HK-2 (cell line): ENCODE measurements at regions not wholly inside any gene's neighbourhood (a gene's known extent, or its start where the extent isn't known, plus 50 kb on each side); places are given as distances from the start of the nearest gene placed in this dataset.
"Not testable (repeated sequence)": the region's sequence is repeated elsewhere in the genome, so short reads cannot be mapped to it uniquely, and the experiment has no call there.

Source experiments
- DNase-seq: peaks from one replicate; pipeline ENCODE4 v3.0.0-alpha.2; 2018; ENCODE audit not compliant: unreplicated experiment

DNA sequence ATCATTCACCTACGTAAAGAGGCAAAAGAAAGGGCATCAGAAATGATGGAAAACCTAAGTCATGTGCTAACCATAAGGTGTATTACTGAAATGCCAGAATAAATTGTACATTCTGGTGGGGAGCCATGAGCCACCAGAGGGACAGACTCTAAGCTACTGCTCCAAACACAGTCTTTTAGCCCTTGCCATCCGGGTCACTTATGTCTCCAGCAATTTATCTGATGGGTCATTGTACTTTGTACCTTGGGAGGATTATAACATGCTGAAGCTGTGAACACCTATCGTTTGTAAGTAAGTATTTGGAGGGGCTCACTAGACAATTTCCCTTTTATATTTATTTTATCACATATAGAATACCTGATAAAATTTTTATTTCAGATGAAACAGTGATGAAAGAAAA, 495.1 kb downstream of the KIF4B start:
- DNase-seq: no peak

DNA sequence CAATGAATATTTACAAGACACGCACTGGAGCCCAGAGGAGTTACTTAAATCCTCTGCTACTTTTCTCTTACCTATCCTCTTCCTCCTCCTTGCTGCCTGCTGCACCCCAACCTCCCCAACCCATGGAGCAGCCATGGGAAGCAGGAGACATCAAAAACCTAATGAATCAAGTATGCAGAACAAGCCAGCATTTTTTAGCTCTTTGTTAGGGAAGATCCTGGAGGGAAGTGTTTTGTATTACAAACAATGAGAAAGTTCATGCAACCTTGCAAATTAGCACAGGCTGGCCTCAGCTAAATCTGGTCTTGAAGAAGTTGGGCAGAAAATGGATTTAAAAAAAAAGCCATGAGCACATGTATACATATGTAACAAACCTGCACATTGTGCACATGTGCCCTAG, 498.8 kb downstream of the KIF4B start:
- DNase-seq: no peak

DNA sequence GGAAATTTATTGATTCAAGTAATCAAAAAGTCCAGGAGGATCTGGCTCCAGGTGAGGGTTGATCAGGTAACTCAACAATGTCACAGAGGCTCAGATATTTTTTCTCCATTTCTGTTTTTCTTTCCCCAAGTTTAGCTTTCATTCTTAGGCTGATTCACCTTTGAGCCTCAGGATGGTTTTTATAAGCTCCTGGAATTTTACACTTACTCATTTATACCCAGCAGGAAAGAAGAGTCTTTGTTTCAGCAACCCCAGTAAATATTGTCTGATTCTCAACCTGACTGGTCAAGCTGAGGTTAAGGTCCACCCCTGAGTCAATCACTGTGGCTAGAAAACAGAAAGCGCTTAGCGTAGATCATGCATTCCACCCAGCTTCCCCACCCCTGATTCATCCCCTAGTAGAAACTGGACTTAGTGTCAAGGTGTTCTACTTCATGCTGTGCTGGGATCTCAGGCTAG, 500.6 kb downstream of the KIF4B start:
- no peak for DNase-seq

DNA sequence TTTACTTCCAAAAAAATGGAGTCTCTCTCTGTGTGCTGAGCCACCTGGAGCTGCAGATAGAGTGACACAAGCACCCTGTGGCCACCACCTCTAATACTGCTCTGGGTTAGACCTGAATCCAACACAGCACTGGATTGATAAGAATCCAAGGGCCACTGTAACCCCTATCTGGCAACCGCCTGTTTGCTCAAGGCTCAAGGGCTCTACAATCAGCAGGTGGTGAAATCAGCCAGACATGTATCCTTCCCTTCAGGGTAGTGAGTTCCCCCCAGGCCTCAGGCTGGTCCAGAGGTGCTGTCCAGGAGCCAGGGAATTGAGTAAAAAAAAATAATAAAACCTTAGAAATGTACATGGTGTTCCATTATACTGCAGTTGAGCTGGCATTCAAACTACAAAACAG, 509.0 kb downstream of the KIF4B start:
- no peak for DNase-seq

DNA sequence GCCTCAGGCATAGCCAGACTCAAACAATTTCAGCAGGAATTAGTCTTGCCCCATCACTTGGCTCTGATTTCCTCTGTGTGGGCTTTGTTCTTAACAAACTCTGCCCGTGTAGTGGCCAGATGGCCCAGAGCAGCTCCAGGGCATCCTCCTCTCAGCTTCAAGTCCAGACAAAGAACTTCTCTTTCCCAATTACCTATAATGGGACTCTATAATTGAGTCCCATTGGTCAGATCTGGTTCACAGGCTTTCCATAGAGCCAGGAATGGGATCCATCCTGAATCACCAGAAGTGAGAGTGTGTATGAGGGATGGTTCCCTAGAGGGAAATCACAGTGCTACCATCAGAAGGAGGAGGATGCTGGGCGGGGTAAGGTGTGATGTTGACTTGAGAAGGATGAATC, 515.8 kb downstream of the KIF4B start:
- no peak for DNase-seq

DNA sequence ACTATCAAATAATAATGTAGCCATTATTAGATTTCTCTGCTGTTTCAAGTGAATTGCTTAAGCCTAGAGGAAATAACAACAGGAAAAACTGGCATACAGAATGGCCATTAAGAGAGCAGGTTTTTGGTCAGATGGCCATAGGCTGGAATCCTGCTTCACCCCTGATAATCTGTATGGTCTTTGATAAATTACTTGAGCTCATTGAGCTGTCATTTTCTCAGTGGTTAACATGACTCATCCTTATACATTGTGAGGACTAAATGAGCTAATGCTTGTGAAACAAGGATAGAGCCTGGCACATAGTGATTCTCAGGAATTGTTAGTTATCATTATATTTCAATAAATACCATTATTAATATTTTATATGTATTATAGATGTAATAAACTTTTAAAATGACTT, 516.5 kb downstream of the KIF4B start:
- DNase-seq: no peak

DNA sequence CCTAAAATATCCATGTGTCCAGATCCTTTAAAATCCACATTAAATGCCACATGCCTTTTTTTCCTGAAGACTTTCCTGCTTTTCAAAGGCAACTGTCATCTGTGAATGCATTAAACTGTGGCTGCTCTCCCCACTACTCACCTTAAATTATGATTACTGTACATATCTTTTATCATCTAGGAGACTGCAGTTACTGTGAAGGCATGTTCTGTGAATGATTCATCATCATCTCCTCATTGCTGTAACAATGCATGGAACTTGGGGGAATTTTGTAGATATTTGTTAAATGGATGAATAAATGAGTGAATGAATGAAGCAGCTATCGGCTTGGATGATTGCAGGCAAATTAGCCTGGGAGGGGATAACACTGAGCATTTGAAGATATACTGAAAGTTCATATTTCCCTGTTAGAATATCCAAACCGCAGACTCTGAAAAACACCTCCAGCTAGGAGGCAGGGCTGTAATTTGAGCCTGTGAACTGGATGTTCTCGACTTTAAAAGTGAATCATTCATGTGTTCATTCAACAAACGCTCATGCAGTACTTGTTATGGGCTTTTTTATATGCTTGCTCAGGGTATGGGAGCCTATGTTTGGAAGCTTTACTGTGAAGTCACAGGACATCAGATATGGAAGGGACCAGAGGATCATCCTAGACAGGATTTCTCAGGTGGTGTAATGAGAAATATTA, 519.2 kb downstream of the KIF4B start:
- DNase-seq: no peak

DNA sequence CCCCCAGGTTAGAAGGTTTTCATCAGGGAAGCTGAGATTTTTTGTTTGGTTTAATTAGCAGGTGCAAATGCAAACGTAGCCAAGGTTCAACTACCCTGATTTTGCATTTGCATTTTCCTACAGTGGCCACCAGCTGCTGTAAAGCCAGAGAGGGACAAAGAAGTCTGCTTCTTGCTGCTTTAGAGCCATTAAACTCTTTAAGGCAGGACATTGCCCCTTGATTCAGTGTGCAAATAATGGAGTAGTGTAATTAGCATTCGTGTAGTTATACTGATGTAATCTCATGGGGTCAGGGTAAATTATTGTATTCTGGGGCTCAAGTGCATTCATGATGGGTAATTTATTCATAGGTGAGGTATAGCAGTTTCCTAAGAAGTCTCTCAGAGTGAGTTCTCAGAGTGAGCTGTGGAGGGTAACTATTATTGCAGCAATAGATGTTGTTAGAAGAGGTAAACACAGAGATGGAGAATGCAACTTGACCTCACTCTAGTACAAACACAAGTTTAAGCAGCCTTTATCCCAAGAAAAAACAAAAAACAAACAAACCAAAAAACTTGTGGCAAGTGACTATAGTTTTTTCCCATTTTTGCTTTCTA, 526.5 kb downstream of the KIF4B start:
- DNase-seq: no peak

DNA sequence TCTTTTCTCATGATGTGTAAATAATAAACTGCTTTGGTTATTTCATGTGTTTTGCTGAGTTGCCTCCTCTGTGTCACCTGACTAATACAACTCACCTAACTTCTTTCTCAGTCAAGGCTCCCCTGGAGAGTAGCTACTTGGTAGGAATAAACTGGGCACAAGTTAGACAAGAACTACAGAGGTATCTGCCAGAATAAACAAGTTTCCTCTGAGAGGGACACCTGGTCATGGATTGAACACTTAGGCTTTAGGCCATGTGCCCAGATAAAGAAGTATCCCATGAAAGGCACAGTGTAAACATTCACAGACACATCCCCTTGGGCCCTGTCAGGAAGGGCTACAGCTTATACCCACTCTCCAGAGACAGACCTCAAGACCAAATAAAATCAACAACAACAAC, 532.5 kb downstream of the KIF4B start:
- no peak for DNase-seq

DNA sequence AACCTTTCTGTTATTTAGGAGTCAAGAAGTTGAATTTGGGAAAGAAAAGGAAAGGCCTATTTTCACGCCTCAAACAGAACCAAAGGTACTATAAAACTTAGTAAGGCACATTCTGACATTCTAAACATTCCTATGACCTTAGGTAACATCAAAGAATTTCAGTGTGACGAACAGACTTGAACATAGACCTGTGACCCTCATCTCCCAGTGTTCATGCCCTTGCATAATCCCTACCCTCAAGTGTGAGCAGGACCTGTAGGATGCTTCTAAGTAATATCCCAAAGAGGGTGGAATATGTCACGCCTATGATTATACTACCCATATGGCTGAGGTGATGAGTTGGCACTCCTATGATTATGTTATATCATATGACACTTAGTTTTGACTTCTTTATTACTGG, 540.9 kb downstream of the KIF4B start:
- DNase-seq: no peak

DNA sequence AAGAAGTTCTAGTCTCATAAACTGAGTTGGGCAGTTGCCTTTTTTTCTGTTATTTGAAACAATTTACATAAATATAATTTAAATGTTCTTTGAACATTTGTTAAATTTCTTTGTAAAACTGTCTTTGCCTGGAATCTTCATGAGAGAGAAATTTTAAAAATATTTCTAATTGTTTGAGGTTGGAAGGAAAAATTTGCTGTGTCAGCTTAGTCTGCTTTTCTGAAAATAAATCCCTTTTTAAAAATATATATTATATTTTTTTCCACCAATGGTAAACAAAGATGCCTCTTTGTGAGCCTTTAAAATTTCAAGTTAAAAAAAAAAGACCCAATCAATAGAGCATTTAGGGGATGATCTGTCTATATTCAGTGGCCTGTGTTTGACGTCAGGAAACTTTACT, 542.7 kb downstream of the KIF4B start:
- no peak for DNase-seq

DNA sequence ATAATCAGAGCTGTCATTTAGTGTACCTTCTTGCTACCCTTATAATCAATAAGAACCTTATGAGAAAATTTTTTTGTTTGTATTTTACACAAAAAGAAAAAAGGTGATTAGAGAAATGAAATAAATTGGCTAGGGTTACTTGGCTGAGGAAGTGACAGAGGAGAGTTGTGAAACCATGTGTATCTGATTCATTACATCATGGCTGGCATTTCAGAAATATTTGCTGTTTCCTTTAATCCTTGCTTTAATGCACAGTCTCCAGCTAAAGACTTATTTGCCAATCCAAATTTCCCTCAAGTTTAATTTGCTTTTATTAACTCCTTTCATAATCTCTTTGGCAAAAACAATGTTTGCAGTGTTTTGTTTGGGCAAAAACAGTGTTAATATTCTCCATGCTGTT, 543.1 kb downstream of the KIF4B start:
- no peak for DNase-seq

DNA sequence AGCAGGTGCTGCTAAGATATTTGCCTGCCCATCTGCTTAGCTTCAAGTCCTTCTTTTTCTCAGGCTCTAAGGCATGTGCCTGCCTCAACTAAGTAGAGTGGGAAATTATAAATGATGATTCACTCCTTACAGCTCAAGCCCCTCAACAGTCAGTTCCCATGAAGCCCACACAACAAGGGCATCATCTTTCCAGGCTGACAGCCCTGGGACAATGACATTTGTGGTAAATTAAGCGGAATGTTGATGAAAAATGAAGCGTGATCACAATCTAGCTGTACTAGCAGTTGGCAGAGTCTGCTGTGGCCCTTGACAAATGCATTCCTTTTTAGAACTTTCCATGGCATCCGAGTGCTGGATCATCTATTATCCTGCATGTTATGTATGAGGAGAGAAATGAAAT, 548.6 kb downstream of the KIF4B start:
- no peak for DNase-seq

DNA sequence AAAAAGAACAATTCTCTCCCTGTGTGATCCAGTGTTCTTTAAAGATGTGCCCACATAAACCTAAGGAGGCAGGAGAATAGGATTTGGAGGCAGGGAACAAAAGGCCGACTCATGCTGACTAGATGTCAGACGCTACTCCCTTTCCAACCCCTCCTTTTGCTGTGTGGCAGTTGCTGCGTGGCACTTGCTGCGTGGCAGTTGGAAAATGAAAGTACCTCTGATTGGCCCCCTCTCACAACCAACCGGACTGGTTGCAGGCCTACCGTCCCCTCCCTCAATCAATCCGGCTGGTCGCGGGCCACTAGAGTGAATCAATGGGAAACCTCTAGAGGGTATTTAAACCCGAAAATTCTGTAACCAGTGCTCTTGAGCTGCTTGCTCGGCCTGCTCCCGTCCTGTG, 551.0 kb downstream of the KIF4B start:
- no peak for DNase-seq

DNA sequence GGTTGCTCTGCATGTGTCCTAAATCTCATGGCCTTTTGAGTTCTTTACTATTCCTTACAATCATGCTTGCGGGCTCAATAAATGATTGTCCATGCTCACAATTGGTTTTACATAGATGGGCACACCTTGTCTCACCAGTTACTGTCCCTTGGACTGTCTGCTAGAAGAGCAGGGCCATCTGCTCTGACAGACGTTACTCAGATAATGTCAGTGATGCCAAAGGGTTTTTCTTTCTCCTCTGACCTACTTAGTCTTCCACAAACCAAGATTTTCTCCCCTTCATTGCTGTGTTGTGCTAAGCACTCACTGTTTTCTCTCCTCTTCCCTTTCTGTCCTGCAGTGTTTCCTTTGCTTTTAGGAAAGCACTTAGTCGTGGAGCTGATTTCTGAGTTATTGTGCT, 562.3 kb downstream of the KIF4B start:
- no peak for DNase-seq

DNA sequence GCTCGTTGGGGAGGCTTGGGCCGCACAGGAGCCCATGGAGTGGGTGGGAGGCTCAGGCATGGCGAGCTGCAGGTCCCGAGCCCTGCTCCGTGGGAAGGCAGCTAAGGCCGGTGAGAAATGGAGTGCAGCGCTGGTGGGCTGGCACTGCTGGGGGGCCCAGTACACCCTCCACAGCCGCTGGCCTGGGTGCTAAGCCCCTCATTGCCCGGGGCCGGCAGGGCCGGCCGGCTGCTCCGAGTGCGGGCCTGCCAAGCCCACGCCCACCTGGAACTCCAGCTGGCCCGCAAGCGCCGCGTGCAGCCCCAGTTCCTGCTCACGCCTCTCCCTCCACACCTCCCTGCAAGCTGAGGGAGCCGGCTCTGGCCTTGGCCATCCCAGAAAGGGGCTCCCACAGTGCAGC, 573.3 kb downstream of the KIF4B start:
- not testable (repeated sequence) for DNase-seq

DNA sequence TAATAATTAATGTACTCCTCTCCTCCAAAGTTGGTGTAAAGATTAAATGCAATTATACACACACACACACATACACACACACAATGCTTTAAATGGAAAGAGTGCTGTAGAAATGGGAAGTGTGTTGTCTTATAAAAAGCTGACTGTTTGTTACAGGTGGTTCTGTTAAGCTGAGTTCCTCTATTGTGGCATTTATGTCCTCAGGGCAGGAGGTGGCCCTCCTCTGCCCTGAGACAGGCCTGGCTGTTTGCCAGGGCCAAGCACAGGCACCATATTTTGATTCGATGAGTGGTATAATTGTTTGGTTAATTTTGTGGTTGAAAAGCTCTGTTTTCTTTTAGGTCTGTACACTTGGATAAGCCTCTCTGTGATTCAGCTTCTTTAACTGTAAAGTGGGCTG, 573.9 kb downstream of the KIF4B start:
- no peak for DNase-seq

DNA sequence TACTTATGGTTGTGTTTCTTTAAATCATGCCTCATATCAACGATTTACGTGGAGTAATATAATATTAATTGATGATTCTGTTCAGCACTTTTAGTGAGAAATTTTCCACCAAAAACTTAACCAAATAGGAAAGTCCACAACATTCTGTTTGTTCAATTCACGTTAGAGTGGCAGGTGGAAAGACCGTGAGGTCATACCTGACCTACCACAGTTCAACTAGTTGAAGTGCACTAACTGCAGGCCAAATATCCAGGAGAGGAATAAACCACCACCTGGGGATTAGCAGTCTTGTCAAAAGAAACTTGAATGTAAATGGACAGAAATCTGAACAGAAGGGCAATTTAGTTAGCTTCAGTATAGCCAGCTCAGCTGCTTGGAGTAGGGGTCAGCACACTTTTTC, 577.7 kb downstream of the KIF4B start:
- DNase-seq: no peak

DNA sequence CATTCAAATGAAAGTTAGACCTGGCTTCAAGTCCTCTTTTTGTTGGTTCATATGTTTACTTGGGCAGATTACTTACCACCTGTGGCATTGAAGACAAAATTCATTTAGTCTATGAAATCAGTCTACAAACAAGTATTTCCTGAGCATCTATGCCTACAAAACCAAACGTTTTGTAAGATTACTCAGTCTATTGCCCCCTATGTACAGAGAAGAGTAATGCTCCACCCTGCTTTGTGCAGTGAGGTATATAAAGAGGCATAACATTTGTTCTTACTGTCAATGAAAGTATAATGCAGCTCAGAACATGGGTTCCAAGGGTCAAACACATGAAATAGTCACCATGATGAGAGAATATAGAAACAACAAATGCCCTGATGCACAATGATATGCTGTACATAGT, 580.7 kb downstream of the KIF4B start:
- no peak for DNase-seq

DNA sequence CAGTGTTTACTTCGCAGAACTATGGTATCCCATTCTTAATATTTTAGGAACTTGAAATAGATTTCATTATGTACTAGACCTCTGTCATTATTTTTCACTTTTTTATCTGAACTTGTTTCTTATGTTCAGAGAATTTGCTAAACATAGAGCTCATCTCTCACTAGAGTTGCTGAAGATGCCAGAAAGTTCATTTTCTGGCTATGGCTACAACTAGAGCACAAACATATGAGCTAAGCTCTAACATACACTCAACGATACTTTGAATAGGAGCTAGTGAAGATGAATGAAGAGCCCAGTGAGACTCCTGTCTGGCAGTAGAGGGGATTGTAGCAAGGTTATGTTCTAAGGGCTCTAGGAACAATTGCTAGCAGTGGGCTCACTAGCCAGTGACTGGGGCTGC, 582.2 kb downstream of the KIF4B start:
- DNase-seq: no peak

DNA sequence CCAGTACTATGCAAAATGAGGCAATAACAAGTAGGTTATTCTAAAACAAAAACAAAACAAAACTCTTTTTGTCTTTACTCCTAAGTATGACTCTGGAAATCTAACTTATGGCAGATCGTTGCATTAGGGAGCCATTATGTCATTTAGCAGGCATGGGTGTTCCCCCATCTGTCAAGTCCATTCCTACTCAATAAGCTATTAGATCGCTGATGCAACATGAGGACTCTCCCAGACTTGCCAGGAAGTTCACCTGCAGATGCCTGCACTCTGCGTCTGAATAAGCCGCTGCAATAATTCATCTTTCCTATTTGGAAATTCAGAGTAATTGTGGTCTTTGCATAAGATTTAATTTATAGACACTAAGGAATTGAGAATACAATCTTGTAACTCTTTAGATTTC, 585.0 kb downstream of the KIF4B start:
- no peak for DNase-seq

DNA sequence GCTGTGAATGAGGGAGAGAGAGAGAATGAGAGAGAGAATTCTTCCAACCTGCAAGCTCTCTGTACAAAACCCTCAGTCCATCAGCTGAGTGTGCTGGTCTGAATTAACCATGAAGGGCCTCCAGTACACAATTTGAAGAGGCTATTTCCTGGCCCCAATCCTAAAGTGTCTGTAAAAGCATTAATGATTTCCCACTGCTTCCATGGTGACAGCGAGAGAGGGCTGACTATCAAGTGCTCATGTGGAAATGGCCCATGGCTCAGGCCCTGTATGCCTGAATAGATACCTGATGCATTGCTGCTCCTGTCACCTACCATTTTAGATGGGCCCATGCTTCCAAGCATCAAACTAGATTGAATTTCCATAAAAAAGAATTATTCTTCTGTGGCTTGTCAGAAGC, 592.4 kb downstream of the KIF4B start:
- DNase-seq: no peak

DNA sequence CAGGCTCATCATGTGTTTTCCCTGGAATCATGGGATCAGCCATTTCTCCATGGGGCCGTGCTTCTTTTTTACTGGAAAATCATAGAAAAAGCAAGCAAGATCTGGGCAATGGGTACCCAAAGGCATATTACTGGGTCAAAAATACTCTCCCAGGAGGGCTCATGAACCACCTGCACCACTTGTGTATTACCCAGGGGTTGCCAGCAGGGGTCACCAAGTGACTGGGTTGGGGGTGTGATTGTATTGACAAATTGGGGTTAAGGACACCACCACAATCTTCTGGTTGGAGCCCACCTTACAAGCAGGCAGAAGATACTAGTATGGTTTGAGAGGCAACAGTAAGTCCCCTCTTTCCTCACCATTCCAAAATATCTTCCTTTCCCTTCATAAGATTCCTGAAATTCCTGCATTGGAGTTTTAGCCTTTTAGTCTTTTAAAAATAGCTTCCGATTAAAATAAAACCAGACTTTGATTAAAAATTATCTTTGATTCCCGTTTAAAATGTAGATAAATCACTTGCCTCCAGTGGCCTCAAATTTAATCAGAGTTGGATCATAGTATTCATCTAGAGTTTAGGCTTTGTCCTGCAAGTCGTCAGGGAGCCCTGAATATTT, 603.3 kb downstream of the KIF4B start:
- peak; percentile 18 for DNase-seq

DNA sequence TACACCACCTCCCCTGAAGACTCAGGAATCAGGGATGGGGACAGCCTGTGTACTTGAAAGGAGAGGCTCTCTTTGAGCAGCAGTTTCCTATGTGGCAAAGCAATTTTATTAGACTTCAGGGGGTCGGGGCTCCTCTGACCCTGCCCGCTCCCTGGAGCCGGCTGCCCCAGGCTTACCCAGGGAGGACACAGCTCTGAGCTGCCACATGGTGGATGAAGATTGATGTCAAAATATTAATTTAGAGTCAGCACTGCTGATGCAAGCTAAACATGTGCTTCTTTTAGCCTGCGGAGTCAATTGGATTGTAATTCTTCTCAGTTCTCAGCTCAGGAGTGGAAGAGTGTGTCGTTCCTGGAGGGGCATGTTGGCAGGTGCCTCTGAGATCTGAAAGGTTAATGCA, 606.1 kb downstream of the KIF4B start:
- no peak for DNase-seq
